Endothelial cell of umbilical vein (primary cell): ENCODE measurements at regions not wholly inside any gene's neighbourhood (a gene's known extent, or its start where the extent isn't known, plus 50 kb on each side); places are given as distances from the start of the nearest gene placed in this dataset.

Experiments
- BruUV-seq: library from RNA; stranded (reverse); fragments of 400-500 nt; replicated peaks from 2 replicates; lab custom pipeline; 2021; lab: Mats Ljungman, UMichigan
- CTCF ChIA-PET: fragments of 300-600, 350-600 bp; sonication (Branson Sonifier 250); formaldehyde crosslinking; loops from one replicate; lab custom pipeline; 2021; ENCODE audit warnings: antibody characterized with exemption, inconsistent platforms; lab: Charles Lee
- POLR2A ChIA-PET: fragments of 300-600, 350-600 bp; sonication (Branson Sonifier 250); formaldehyde crosslinking; loops from one replicate; lab custom pipeline; 2021; ENCODE audit warnings: antibody characterized with exemption, inconsistent platforms; lab: Charles Lee
- DNase-seq: peaks from one replicate; pipeline ENCODE4 v3.0.0-alpha.2; 2011; ENCODE audit warnings: low read depth, low spot score
- FAIRE-seq: peaks from 2 replicates; lab custom pipeline; 2011; peaks lifted over from hg19 to GRCh38; lab: Jason Lieb, UNC
- H2AFZ ChIP-seq: 2 replicates; pipeline ENCODE4 v1.6.0; 2012; ENCODE audit warnings: low read depth, low read length, control low read depth, inconsistent platforms
- H3K27ac ChIP-seq: 2 replicates; pipeline ENCODE4 v1.5.1; 2011; ENCODE audit warnings: low read depth, mild to moderate bottlenecking, control low read depth, low read length, moderate library complexity; ENCODE audit not compliant: insufficient read depth
- H3K27me3 ChIP-seq, 2 experiments: 2 replicates each; pipeline versions ENCODE4 v1.6.0 to v1.6.1; 2011; ENCODE audit warnings: low read length in 2 of 2, mixed read lengths in 1 of 2; ENCODE audit not compliant: control insufficient read depth in 2 of 2, insufficient read depth in 2 of 2
- H3K36me3 ChIP-seq, 2 experiments: 2 replicates in 1 of 2; 3 replicates in 1 of 2; pipeline ENCODE4 v1.5.1; 2011; ENCODE audit warnings: low read length in 2 of 2, mild to moderate bottlenecking in 1 of 2, moderate library complexity in 1 of 2; ENCODE audit not compliant: control insufficient read depth in 2 of 2, insufficient read depth in 2 of 2; ENCODE audit errors: extremely low read depth in 1 of 2
- H3K4me1 ChIP-seq: 3 replicates; pipeline ENCODE4 v1.5.1; 2011; ENCODE audit warnings: mild to moderate bottlenecking, low read length; ENCODE audit not compliant: control insufficient read depth, insufficient read depth; ENCODE audit errors: extremely low read depth
- H3K4me2 ChIP-seq: 2 replicates; pipeline ENCODE4 v1.6.1; 2011; ENCODE audit warnings: low read length, control low read depth, mixed read lengths; ENCODE audit not compliant: insufficient read depth
- H3K4me3 ChIP-seq, 3 experiments: fragments of 200-600 bp in 1 of 3; sonication (generic), shearing (Covaris generic) in 1 of 3; replicated peaks in 1 of 3; 2 replicates each; pipeline ENCODE4 v1.5.1; 2011 to 2016; ENCODE audit warnings: control low read depth in 3 of 3, low read length in 3 of 3, mild to moderate bottlenecking in 2 of 3, inconsistent platforms in 1 of 3, low read depth in 1 of 3, moderate library complexity in 1 of 3; ENCODE audit not compliant: insufficient read depth in 1 of 3
- H3K79me2 ChIP-seq: 2 replicates; pipeline ENCODE4 v1.6.0; 2012; ENCODE audit warnings: low read length, inconsistent platforms; ENCODE audit not compliant: control insufficient read depth, insufficient read depth
- H3K9ac ChIP-seq: replicated peaks from 2 replicates; pipeline ENCODE3; 2011; ENCODE audit warnings: low read length, control low read depth; ENCODE audit not compliant: insufficient read depth; ENCODE audit errors: extremely low read depth
- H3K9me1 ChIP-seq: replicated peaks from 3 replicates; pipeline ENCODE4 v1.6.0; 2011; ENCODE audit warnings: mild to moderate bottlenecking, low read length; ENCODE audit not compliant: control insufficient read depth, insufficient read depth; ENCODE audit errors: extremely low read depth
- H3K9me3 ChIP-seq: replicated peaks from 2 replicates; pipeline ENCODE4 v1.5.1; 2012; ENCODE audit warnings: low read length, inconsistent platforms; ENCODE audit not compliant: control insufficient read depth, insufficient read depth
- H4K20me1 ChIP-seq: replicated peaks from 2 replicates; pipeline ENCODE3; 2011; ENCODE audit warnings: mild to moderate bottlenecking, low read length; ENCODE audit not compliant: control insufficient read depth, insufficient read depth; ENCODE audit errors: extremely low read depth
- CTCF ChIP-seq, 2 donors: IDR thresholded peaks; 1 replicate in 1 of 2; 2 replicates in 1 of 2; pipeline ENCODE4 v1.5.1; 2011; ENCODE audit warnings: low read length in 2 of 2, mild to moderate bottlenecking in 2 of 2, moderate library complexity in 2 of 2, control low read depth in 1 of 2, inconsistent platforms in 1 of 2, low read depth in 1 of 2; ENCODE audit not compliant: insufficient read depth in 1 of 2; ENCODE audit errors: extremely low read depth in 1 of 2
- EZH2 ChIP-seq: IDR thresholded peaks from 2 replicates; pipeline ENCODE4 v1.6.1; 2012; ENCODE audit warnings: borderline replicate concordance, low read depth, mild to moderate bottlenecking, moderate library complexity, low read length, inconsistent platforms; ENCODE audit not compliant: severe bottlenecking
- FOS ChIP-seq: IDR thresholded peaks from 2 replicates; pipeline ENCODE4 v1.6.1; 2011; ENCODE audit warnings: mild to moderate bottlenecking, low read length, moderate library complexity, borderline replicate concordance; ENCODE audit not compliant: insufficient read depth
- GATA2 ChIP-seq: IDR thresholded peaks from 2 replicates; pipeline ENCODE4 v1.7.0; 2011; ENCODE audit warnings: low read depth, mild to moderate bottlenecking, moderate library complexity, mixed read lengths, low read length; ENCODE audit not compliant: insufficient read length, insufficient read depth
- JUN ChIP-seq: IDR thresholded peaks from 2 replicates; pipeline ENCODE4 v1.6.1; 2011; ENCODE audit warnings: borderline replicate concordance, low read depth; ENCODE audit not compliant: insufficient read length, insufficient read depth
- MAX ChIP-seq: IDR thresholded peaks from 2 replicates; pipeline ENCODE4 v1.6.1; 2011; ENCODE audit not compliant: insufficient read depth, insufficient read length
- MYC ChIP-seq: IDR thresholded peaks from one replicate; pipeline ENCODE4 v1.6.1; 2011; ENCODE audit warnings: mild to moderate bottlenecking, low read depth, low read length
- POLR2A ChIP-seq: IDR thresholded peaks from 2 replicates; pipeline ENCODE4 v1.6.1; 2012; ENCODE audit warnings: low read depth, mild to moderate bottlenecking, control low read depth, low read length
- POLR2AphosphoS5 ChIP-seq: IDR thresholded peaks from 2 replicates; pipeline ENCODE4 v1.6.1; 2012; ENCODE audit warnings: low read depth, mild to moderate bottlenecking, control low read depth, low read length, moderate library complexity; ENCODE audit not compliant: insufficient read depth
- dilution Hi-C: fragments of 300-500 bp; cut with MboI; formaldehyde crosslinking; loops from one replicate; pipeline ENCODE4 v1.15.0; 2019; ENCODE audit warnings: low sequenced_read_pairs; ENCODE audit not compliant: extremely low pct_ligation_motif_present
- intact Hi-C: fragments of 100-400 bp; cut with micrococcal nuclease; formaldehyde crosslinking; loops from one replicate; pipeline ENCODE4 v1.10.0; 2022

- H3K27ac ChIP-seq: no peak overlapping the region
- no peaks in the 10 kb centered on the region for H3K4me1 ChIP-seq
- no peak overlapping the region for H2AFZ ChIP-seq
- H3K9ac ChIP-seq: no peak overlapping the region
- H3K9me1 ChIP-seq: no peaks in the 10 kb centered on the region
- FAIRE-seq: no peak
- TF ChIP-seq MYC: no peak
- no peak for TF ChIP-seq POLR2AphosphoS5
- no peak for TF ChIP-seq GATA2
- no peak for TF ChIP-seq EZH2
- no peak for TF ChIP-seq CTCF (IDR thresholded peaks at IDR 0.05; ENCODE audit: extremely low read depth in 1 of 2, insufficient read depth in 1 of 2, low read depth in 1 of 2, low read length in 2 of 2)
- no peak for TF ChIP-seq JUN
- TF ChIP-seq POLR2A: no peak
- no peak for TF ChIP-seq MAX
- no peak for TF ChIP-seq FOS
- POLR2A ChIA-PET: no interaction called here
- H3K4me2 ChIP-seq: no peak overlapping the region
- no peaks in the 10 kb centered on the region for H3K27me3 ChIP-seq
- no TSS peak for BruUV-seq
- H3K79me2 ChIP-seq: no peaks in the 10 kb centered on the region
- intact Hi-C loops (no loop called here), dilution Hi-C loops (no loop called here)
- CTCF ChIA-PET: no interaction called here
- DNase-seq: no peak
- H4K20me1 ChIP-seq: no peaks in the 10 kb centered on the region
- H3K36me3 ChIP-seq: no peaks in the 10 kb centered on the region
- H3K9me3 ChIP-seq: no peaks in the 10 kb centered on the region
- H3K4me3 ChIP-seq: no peak overlapping the region
Measured at GRCh38 chr6:1020837-1021236, 291.1 kb upstream of the FOXQ1 start.
